Stimulated activated memory B cell treated with anti-CD40 and anti-IgM and Interleukin-4, amounts not matched to agents 10 μg/mL and 1 μg/mL and 100 μg/mL, for 72 hours (primary cell): ENCODE measurements at regions not wholly inside any gene's neighbourhood (a gene's known extent, or its start where the extent isn't known, plus 50 kb on each side); places are given as distances from the start of the nearest gene placed in this dataset.

ENCODE experiments used
- ATAC-seq: fragments of 150-1000 bp; cut with Tn5 transposase; 2 replicates; pipeline ENCODE4 v1.10.0; 2021
- H3K27ac Mint-ChIP-seq: one replicate; pipeline ENCODE4 v1.8.0; 2022; ENCODE audit warnings: mild to moderate bottlenecking, mixed read lengths
- H3K27me3 Mint-ChIP-seq: one replicate; pipeline ENCODE4 v1.8.0; 2022; ENCODE audit warnings: mixed read lengths
- H3K36me3 Mint-ChIP-seq: one replicate; pipeline ENCODE4 v1.8.0; 2022; ENCODE audit warnings: mixed read lengths
- H3K4me1 Mint-ChIP-seq: one replicate; pipeline ENCODE4 v1.8.0; 2022; ENCODE audit warnings: mixed read lengths
- H3K4me3 Mint-ChIP-seq: one replicate; pipeline ENCODE4 v1.8.0; 2022; ENCODE audit warnings: mild to moderate bottlenecking, moderate library complexity, mixed read lengths
- H3K9me3 Mint-ChIP-seq: one replicate; pipeline ENCODE4 v1.8.0; 2022; ENCODE audit warnings: mixed read lengths

DNA sequence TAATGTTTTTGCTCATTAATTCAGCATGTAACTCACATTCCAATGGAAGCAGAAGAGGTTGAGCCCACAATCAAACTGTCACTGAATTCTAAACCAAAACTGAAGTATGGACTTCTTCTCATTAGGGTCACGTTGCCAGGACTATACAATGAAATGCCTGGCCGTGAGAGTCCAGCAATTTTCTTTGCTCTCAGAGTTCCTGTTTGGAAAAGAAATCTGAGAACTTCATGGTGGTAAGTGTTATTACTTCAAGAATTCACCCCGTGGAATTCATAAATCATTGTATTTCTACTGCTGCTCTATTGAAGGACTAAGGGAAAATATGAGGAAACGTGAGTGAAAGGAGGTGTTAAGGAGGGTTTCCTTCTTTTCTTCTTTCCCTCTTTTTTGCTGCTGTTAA is 441.8 kb upstream of the AKR1E2 start:
- Mint-ChIP-seq H3K27me3 (peaks cover 4% of the 10 kb centered on the region), H3K27ac (no peak overlapping the region), H3K36me3 (no peaks in the 10 kb centered on the region), H3K9me3 (no peaks in the 10 kb centered on the region), H3K4me1 (no peaks in the 10 kb centered on the region), H3K4me3 (no peak overlapping the region)
- ATAC-seq: no peak

GRCh38 chr10:4383651-4384098 is 442.3 kb upstream of the AKR1E2 start:
- no peaks in the 10 kb centered on the region for H3K27me3 Mint-ChIP-seq
- H3K4me1 Mint-ChIP-seq: no peaks in the 10 kb centered on the region
- ATAC-seq: no peak
- H3K9me3 Mint-ChIP-seq: no peaks in the 10 kb centered on the region
- H3K4me3 Mint-ChIP-seq: no peak overlapping the region
- no peak overlapping the region for H3K27ac Mint-ChIP-seq
- no peaks in the 10 kb centered on the region for H3K36me3 Mint-ChIP-seq

GRCh38 chr10:4382811-4383210 is 443.2 kb upstream of the AKR1E2 start:
- H3K27ac Mint-ChIP-seq: no peak overlapping the region
- no peaks in the 10 kb centered on the region for H3K4me1 Mint-ChIP-seq
- no peak for ATAC-seq
- no peak overlapping the region for H3K4me3 Mint-ChIP-seq
- no peaks in the 10 kb centered on the region for H3K27me3 Mint-ChIP-seq
- H3K36me3 Mint-ChIP-seq: no peaks in the 10 kb centered on the region
- H3K9me3 Mint-ChIP-seq: no peaks in the 10 kb centered on the region

DNA sequence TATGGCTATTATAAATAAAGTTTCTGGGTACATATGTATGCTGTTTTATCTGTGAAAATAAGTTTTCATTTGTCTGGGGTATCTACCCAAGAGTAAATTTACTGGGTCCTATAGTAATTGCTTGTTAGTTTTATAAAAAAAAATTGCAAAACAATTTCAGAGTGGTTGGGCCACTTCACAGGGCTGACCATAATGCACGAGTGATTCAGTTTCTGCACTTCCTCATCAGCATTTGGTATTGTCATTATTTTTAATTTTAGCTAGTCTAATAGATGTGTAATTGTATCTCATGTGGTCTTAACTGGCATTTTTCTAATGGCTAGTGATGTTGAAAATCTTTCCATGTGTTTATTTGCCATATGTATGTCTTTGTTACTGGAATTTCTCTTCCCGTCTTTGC is 452.4 kb upstream of the AKR1E2 start:
- no peak for ATAC-seq
- Mint-ChIP-seq H3K27ac (no peak overlapping the region), H3K4me3 (no peak overlapping the region), H3K9me3 (no peaks in the 10 kb centered on the region), H3K36me3 (no peaks in the 10 kb centered on the region), H3K27me3 (no peaks in the 10 kb centered on the region), H3K4me1 (no peaks in the 10 kb centered on the region)

DNA sequence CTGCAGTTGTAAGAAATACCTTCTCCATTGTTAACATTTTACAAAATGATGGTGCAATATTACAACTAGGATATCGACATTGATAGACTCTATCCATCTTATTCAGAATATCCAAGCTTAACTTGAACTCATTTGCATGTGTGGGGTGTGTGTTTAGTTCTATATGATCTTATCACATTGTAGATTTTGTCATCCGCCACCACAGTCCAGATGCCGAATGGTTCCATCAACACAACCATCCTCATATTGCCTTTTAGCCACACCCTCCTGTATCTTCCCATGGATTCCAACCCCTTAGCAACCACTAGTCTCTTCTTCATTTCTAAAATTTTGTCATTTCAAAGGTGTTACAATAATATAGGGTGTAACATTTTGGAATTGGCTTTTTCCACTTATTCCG is 452.9 kb upstream of the AKR1E2 start:
- no peak overlapping the region for H3K27ac Mint-ChIP-seq
- no peaks in the 10 kb centered on the region for H3K9me3 Mint-ChIP-seq
- no peak overlapping the region for H3K4me3 Mint-ChIP-seq
- H3K36me3 Mint-ChIP-seq: no peaks in the 10 kb centered on the region
- no peaks in the 10 kb centered on the region for H3K27me3 Mint-ChIP-seq
- no peak for ATAC-seq
- no peaks in the 10 kb centered on the region for H3K4me1 Mint-ChIP-seq

DNA sequence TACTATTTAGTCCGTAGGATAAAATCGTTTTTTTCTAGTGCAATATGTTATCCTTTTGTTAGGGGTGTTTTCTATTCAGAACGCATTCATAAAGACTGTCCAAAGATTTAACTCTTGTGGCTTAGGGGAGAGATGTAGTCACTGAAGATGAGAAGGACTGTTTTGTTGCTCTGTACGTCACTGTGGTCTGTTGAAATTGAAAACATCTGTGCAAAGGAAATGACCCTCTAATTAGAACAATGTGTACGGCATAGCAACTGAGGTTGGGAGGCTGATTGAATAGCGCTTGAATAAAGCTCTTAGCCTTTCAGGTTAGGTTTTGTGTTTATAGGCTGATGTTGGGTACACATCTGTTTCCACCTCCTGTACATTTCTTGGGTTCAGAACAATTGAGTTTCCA is 453.4 kb upstream of the AKR1E2 start:
- Mint-ChIP-seq H3K9me3 (peaks cover 3% of the 10 kb centered on the region), H3K4me1 (no peaks in the 10 kb centered on the region), H3K36me3 (no peaks in the 10 kb centered on the region), H3K27ac (no peak overlapping the region), H3K27me3 (no peaks in the 10 kb centered on the region), H3K4me3 (no peak overlapping the region)
- no peak for ATAC-seq

- Mint-ChIP-seq H3K4me1 (no peaks in the 10 kb centered on the region), H3K27ac (no peak overlapping the region), H3K27me3 (no peaks in the 10 kb centered on the region), H3K36me3 (no peaks in the 10 kb centered on the region), H3K9me3 (peaks cover 5% of the 10 kb centered on the region), H3K4me3 (no peak overlapping the region)
- ATAC-seq: no peak
Observed at GRCh38 chr10:4371691-4372295, 454.2 kb upstream of the AKR1E2 start.

DNA sequence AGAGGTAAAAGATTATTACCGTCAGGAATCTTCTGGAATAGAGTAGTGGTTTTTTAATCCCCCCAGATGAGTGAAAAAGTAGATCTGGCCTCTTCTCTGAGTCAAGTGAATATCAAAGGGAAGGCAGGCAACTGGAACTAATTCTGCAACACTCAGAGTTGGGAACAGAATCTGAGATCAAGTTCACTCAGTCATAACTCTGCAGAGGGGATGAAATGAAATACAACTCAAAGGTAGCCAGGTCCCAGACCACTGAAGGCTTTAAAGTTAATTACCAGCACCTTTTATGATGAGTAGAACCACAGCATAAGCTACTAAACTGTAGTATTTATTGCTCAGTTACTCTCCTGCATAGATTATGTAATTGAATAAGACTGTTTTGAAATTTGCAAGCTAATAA is 455.6 kb upstream of the AKR1E2 start:
- Mint-ChIP-seq H3K4me1 (no peaks in the 10 kb centered on the region), H3K4me3 (no peak overlapping the region), H3K27me3 (no peaks in the 10 kb centered on the region), H3K9me3 (peaks cover 5% of the 10 kb centered on the region), H3K36me3 (no peaks in the 10 kb centered on the region), H3K27ac (no peak overlapping the region)
- no peak for ATAC-seq

DNA sequence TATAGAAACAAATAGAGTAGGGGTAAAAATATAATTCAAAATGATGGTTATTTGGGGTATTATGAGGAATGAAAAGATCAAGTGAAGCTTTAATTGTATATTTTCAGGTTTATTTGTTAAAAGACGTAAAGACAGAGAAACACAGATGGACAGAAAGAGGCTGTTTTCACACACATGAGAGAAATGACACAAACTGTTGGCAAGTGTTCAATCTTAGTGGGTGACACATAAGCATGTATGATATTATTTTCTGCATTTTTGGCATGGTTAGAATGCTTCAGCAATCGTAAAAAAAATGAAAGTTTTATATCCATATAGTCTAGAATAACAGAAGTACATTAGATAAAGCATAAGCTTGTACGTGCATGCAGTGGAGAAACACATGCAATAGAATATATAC is 464.4 kb upstream of the AKR1E2 start:
- Mint-ChIP-seq H3K36me3 (no peaks in the 10 kb centered on the region), H3K27ac (no peak overlapping the region), H3K27me3 (no peaks in the 10 kb centered on the region), H3K4me1 (no peaks in the 10 kb centered on the region), H3K9me3 (no peaks in the 10 kb centered on the region), H3K4me3 (no peak overlapping the region)
- ATAC-seq: no peak

DNA sequence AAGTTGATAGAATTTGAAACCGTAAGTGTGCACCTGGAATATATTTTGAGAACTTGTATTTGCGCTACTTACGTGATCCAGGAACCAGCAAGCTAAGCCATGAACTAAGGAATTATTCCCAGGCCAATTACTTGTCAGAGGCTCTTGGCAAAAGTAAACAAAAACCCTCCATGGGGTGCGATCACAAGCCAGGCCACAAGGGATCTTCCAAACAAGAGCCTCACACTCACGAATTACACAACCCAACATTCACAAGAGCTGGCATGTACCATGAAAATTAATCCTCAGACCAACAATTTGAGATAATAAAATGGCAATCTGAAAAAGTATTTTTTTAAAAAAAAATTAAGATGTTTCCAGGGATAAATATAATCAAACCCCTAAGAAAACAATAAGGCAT is 467.0 kb upstream of the AKR1E2 start:
- Mint-ChIP-seq H3K36me3 (no peaks in the 10 kb centered on the region), H3K27me3 (no peaks in the 10 kb centered on the region), H3K4me3 (no peak overlapping the region), H3K4me1 (peaks cover 1% of the 10 kb centered on the region), H3K9me3 (no peaks in the 10 kb centered on the region), H3K27ac (no peak overlapping the region)
- ATAC-seq: no peak

GRCh38 chr10:4357911-4358310 is 468.1 kb upstream of the AKR1E2 start:
- Mint-ChIP-seq H3K9me3 (no peaks in the 10 kb centered on the region), H3K27me3 (peaks cover 7% of the 10 kb centered on the region), H3K27ac (no peak overlapping the region), H3K4me3 (no peak overlapping the region), H3K36me3 (no peaks in the 10 kb centered on the region), H3K4me1 (peaks cover 6% of the 10 kb centered on the region)
- ATAC-seq: no peak

- H3K27ac Mint-ChIP-seq: no peak overlapping the region
- H3K27me3 Mint-ChIP-seq: peaks cover 10% of the 10 kb centered on the region
- no peaks in the 10 kb centered on the region for H3K9me3 Mint-ChIP-seq
- peaks cover 6% of the 10 kb centered on the region for H3K4me1 Mint-ChIP-seq
- no peak overlapping the region for H3K4me3 Mint-ChIP-seq
- ATAC-seq: no peak
- no peaks in the 10 kb centered on the region for H3K36me3 Mint-ChIP-seq
Observed at GRCh38 chr10:4355350-4355749, 470.7 kb upstream of the AKR1E2 start.

GRCh38 chr10:4354382-4354812 is 471.6 kb upstream of the AKR1E2 start:
- Mint-ChIP-seq H3K27me3 (peaks cover 10% of the 10 kb centered on the region), H3K4me3 (no peak overlapping the region), H3K27ac (no peak overlapping the region), H3K9me3 (no peaks in the 10 kb centered on the region), H3K4me1 (peaks cover 6% of the 10 kb centered on the region), H3K36me3 (no peaks in the 10 kb centered on the region)
- ATAC-seq: no peak

DNA sequence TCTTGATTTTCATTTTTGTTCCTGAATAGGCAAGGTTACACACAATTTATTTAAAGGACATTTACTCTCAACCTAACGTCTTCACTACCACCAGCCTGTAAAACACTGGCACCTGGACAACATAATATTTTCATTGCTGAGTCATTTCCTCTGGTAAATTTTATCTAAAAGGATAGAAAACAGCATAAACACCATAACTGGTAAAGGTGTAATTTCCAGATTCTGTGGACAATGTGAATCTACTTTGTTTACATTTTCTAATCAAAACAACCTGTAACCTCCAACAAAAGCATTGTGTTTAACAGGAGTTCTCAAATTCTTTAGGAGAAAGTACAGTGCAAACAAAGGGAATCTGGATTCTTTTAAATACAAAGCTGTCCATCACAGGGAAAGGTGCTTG is 472.0 kb upstream of the AKR1E2 start:
- Mint-ChIP-seq H3K4me1 (peaks cover 6% of the 10 kb centered on the region), H3K36me3 (no peaks in the 10 kb centered on the region), H3K9me3 (no peaks in the 10 kb centered on the region), H3K27me3 (peaks cover 10% of the 10 kb centered on the region), H3K27ac (no peak overlapping the region), H3K4me3 (no peak overlapping the region)
- no peak for ATAC-seq

DNA sequence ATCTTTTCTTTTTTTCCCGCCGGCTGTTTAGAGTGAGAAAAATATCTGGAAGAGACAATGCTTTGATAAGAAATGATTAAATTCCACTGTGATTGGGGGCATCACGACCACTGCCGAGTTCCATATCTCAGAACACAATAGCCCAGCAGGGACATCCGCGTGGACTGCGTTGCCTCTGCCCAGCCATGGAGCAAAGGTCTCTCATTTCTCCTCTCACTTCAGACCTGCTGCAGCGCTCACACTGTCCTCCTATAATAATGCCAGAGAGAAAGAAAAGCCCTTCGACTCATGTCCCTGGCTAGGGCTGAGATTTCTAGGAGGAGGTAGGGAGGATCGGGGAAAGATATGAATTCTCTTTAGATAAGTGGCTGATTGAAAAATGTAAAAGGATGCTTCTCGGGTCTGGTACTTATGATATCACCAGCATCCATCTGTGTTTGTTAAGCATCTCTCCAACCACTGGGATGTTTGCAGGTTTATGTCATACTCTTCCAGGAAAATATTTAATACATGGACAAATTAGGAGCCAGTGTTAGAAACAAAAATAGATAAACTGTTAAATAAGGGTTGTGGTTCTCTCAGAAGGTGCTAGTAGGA is 472.9 kb upstream of the AKR1E2 start:
- no peak overlapping the region for H3K4me3 Mint-ChIP-seq
- peaks cover 10% of the 10 kb centered on the region for H3K27me3 Mint-ChIP-seq
- no peaks in the 10 kb centered on the region for H3K36me3 Mint-ChIP-seq
- no peaks in the 10 kb centered on the region for H3K9me3 Mint-ChIP-seq
- H3K27ac Mint-ChIP-seq: no peak overlapping the region
- ATAC-seq: no peak
- peaks cover 6% of the 10 kb centered on the region for H3K4me1 Mint-ChIP-seq

DNA sequence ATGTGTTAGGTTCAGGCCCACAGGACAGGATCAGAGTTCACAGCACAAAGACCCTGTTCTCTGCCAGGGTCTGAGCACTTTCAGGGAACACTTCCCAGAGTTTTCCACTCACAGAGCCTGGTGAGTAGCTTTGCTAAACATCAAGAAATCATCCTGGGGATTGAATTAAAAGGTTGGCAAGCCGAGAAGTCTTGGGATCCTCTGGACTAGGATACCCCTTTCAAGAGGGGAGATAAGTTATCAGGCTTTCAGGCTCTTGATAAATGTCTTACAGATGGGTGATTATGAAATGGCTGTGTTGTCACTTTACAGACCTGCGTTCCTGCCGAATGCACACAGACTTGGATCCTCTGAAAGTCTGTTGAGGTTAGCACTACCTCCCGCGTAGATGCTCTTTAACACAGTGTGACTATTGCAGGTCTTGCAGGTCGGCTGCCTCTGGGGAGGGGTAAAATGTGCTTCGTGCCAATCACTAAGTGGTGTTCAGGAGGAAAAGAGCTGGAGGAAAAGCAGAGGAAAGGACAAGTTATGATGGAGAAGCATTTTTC is 473.5 kb upstream of the AKR1E2 start:
- H3K4me1 Mint-ChIP-seq: peaks cover 6% of the 10 kb centered on the region
- no peaks in the 10 kb centered on the region for H3K36me3 Mint-ChIP-seq
- peaks cover 10% of the 10 kb centered on the region for H3K27me3 Mint-ChIP-seq
- H3K27ac Mint-ChIP-seq: no peak overlapping the region
- H3K9me3 Mint-ChIP-seq: no peaks in the 10 kb centered on the region
- ATAC-seq: no peak
- no peak overlapping the region for H3K4me3 Mint-ChIP-seq
